Lower leg skin (tissue), 4 donors: ENCODE measurements at regions not wholly inside any gene's neighbourhood (a gene's known extent, or its start where the extent isn't known, plus 50 kb on each side); places are given as distances from the start of the nearest gene placed in this dataset.

Source experiments
- DNase-seq, 2 donors: peaks; one replicate each; pipeline ENCODE4 v3.0.0-alpha.2; 2019; ENCODE audit warnings: low spot score in 2 of 2
- H3K4me3 ChIP-seq: fragments of 200-600 bp; sonication (generic); 2 replicates; pipeline ENCODE4 v1.5.1; 2017; ENCODE audit warnings: mild to moderate bottlenecking, low read depth; ENCODE audit not compliant: poor library complexity, severe bottlenecking
- POLR2A ChIP-seq, 2 donors: fragments of 450-650 bp; IDR thresholded peaks; one replicate each; pipeline ENCODE4 v1.6.1; 2016 to 2017; ENCODE audit warnings: antibody characterized with exemption in 2 of 2, mild to moderate bottlenecking in 1 of 2, moderate library complexity in 1 of 2
- WGBS, 2 donors: methylation state at CpG; one replicate each; pipeline ENCODE4 v1.1.5; 2018; 5-methylcytosine and 5-hydroxymethylcytosine counted together
- intact Hi-C: fragments of 100-400 bp; cut with DNase I; formaldehyde crosslinking; loops from one replicate; pipeline ENCODE4 v1.15.0; 2023; ENCODE audit warnings: low total_unique reads
- TF ChIP-seq, protein P1 (sequence below), 3 donors: fragments of 450-650 bp; IDR thresholded peaks; one replicate each; pipeline ENCODE4 v1.5.1; 2016; ENCODE audit warnings: antibody characterized with exemption in 3 of 3, mild to moderate bottlenecking in 3 of 3, moderate library complexity in 2 of 3

- no peak for TF ChIP-seq POLR2A (IDR thresholded peaks at IDR 0.05)
- TF ChIP-seq, protein P1, sequence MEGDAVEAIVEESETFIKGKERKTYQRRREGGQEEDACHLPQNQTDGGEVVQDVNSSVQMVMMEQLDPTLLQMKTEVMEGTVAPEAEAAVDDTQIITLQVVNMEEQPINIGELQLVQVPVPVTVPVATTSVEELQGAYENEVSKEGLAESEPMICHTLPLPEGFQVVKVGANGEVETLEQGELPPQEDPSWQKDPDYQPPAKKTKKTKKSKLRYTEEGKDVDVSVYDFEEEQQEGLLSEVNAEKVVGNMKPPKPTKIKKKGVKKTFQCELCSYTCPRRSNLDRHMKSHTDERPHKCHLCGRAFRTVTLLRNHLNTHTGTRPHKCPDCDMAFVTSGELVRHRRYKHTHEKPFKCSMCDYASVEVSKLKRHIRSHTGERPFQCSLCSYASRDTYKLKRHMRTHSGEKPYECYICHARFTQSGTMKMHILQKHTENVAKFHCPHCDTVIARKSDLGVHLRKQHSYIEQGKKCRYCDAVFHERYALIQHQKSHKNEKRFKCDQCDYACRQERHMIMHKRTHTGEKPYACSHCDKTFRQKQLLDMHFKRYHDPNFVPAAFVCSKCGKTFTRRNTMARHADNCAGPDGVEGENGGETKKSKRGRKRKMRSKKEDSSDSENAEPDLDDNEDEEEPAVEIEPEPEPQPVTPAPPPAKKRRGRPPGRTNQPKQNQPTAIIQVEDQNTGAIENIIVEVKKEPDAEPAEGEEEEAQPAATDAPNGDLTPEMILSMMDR (IDR thresholded peaks at IDR 0.05), result no peak
- no peak overlapping the region for H3K4me3 ChIP-seq
- intact Hi-C loops, result no loop called here
- DNase-seq, result no peak
- 90 to 95% methylated on average over 3 of the region's 3 CpGs for WGBS, 2 donors
Observed at GRCh38 chr5:116844015-116844414, 269.4 kb upstream of the SEMA6A start.

- no peak overlapping the region for H3K4me3 ChIP-seq
- intact Hi-C loops, result no loop called here
- 70 to 73% methylated on average over 4 of the region's 4 CpGs for WGBS, 2 donors
- no peak for TF ChIP-seq POLR2A (IDR thresholded peaks at IDR 0.05)
- no peak for DNase-seq
Observed at GRCh38 chr5:116842514-116842961, 267.9 kb upstream of the SEMA6A start.

GRCh38 chr5:116841734-116842133 lies 267.1 kb upstream of the SEMA6A start:
- DNase-seq, result no peak
- intact Hi-C loops, result no loop called here
- no peak overlapping the region for H3K4me3 ChIP-seq
- TF ChIP-seq POLR2A (IDR thresholded peaks at IDR 0.05), result no peak
- TF ChIP-seq, protein P1 (IDR thresholded peaks at IDR 0.05), result no peak
- 96 to 97% methylated on average over 11 of the region's 11 CpGs for WGBS, 2 donors

- no peak for DNase-seq
Observed at GRCh38 chr5:116838011-116838536, 263.5 kb upstream of the SEMA6A start.

GRCh38 chr5:116834796-116835515 lies 260.3 kb upstream of the SEMA6A start:
- intact Hi-C loops, result no loop called here
- TF ChIP-seq, protein P1 (IDR thresholded peaks at IDR 0.05), result no peak
- TF ChIP-seq POLR2A (IDR thresholded peaks at IDR 0.05), result no peak
- DNase-seq, result no peak
- WGBS, 2 donors, result 53 to 55% methylated on average over 2 of the region's 2 CpGs
- H3K4me3 ChIP-seq, result no peak overlapping the region

More at GRCh38 chr5:116838011-116838536, 263.5 kb upstream of the SEMA6A start:
- H3K4me3 ChIP-seq, result no peak overlapping the region
- no peak for TF ChIP-seq POLR2A (IDR thresholded peaks at IDR 0.05)
- TF ChIP-seq, protein P1 (IDR thresholded peaks at IDR 0.05), result no peak
- WGBS, 2 donors, result 31 to 38% methylated on average over 2 of the region's 2 CpGs
- intact Hi-C loops, result no loop called here

GRCh38 chr5:116830079-116830478 lies 255.5 kb upstream of the SEMA6A start:
- no peak overlapping the region for H3K4me3 ChIP-seq
- intact Hi-C loops, result no loop called here
- no peak for TF ChIP-seq POLR2A (IDR thresholded peaks at IDR 0.05)
- TF ChIP-seq, protein P1 (IDR thresholded peaks at IDR 0.05), result no peak
- DNase-seq, result no peak
- 90 to 93% methylated on average over 4 of the region's 4 CpGs for WGBS, 2 donors
